ENCODE measurements at regions not wholly inside any gene's neighbourhood (a gene's known extent, or its start where the extent isn't known, plus 50 kb on each side); places are given as distances from the start of the nearest gene placed in this dataset.

- BruUV-seq (replicated peaks) = no TSS peak
- no peaks in the 10 kb centered on the region for H3K4me1 ChIP-seq (ENCODE audit: insufficient read depth, low read length, poor library complexity, severe bottlenecking)
- no peaks in the 10 kb centered on the region for H3K9me3 ChIP-seq (ENCODE audit: low read depth, low read length, poor library complexity, severe bottlenecking)
- ChIA-PET POLR2A (ENCODE audit: low non-redundant PET) (no interaction called here), CTCF (no interaction called here)
- H3K27ac ChIP-seq (ENCODE audit: low read depth, low read length, poor library complexity, severe bottlenecking) = no peak overlapping the region
- TF ChIP-seq EZH2 (IDR thresholded peaks at IDR 0.05; ENCODE audit: borderline replicate concordance, low read depth, low read length, poor library complexity, severe bottlenecking) (no peak), CTCF (conservative IDR thresholded peaks at IDR 0.05; ENCODE audit: low read depth, low read length) (no peak)
- no peak for DNase-seq (ENCODE audit: low spot score)
- H3K4me3 ChIP-seq (ENCODE audit: low read depth, low read length, poor library complexity, severe bottlenecking) = no peak overlapping the region
- no peaks in the 10 kb centered on the region for H3K36me3 ChIP-seq (ENCODE audit: insufficient read depth, low read length, poor library complexity, severe bottlenecking)
- H3K27me3 ChIP-seq (replicated peaks; ENCODE audit: insufficient read depth, low read depth, low read length, poor library complexity) = no peaks in the 10 kb centered on the region
- intact Hi-C loops (cut with micrococcal nuclease; ENCODE audit: unreplicated experiment) = no loop called here
Observed at GRCh38 chrX:35392232-35392631, 405.9 kb upstream of the MAGEB16 start.

- no peaks in the 10 kb centered on the region for H3K4me1 ChIP-seq (ENCODE audit: insufficient read depth, low read length, poor library complexity, severe bottlenecking)
- no peak for DNase-seq (ENCODE audit: low spot score)
- no peak overlapping the region for H3K4me3 ChIP-seq (ENCODE audit: low read depth, low read length, poor library complexity, severe bottlenecking)
- no peak overlapping the region for H3K27ac ChIP-seq (ENCODE audit: low read depth, low read length, poor library complexity, severe bottlenecking)
- intact Hi-C loops (cut with micrococcal nuclease; ENCODE audit: unreplicated experiment) = no loop called here
- POLR2A ChIA-PET (ENCODE audit: low non-redundant PET) = no interaction called here
- BruUV-seq (replicated peaks) = no TSS peak
- H3K36me3 ChIP-seq (ENCODE audit: insufficient read depth, low read length, poor library complexity, severe bottlenecking) = no peaks in the 10 kb centered on the region
- TF ChIP-seq CTCF (conservative IDR thresholded peaks at IDR 0.05; ENCODE audit: low read depth, low read length) (no peak), EZH2 (IDR thresholded peaks at IDR 0.05; ENCODE audit: borderline replicate concordance, low read depth, low read length, poor library complexity, severe bottlenecking) (no peak)
- CTCF ChIA-PET = no interaction called here
- no peaks in the 10 kb centered on the region for H3K9me3 ChIP-seq (ENCODE audit: low read depth, low read length, poor library complexity, severe bottlenecking)
- H3K27me3 ChIP-seq (replicated peaks; ENCODE audit: insufficient read depth, low read depth, low read length, poor library complexity) = no peaks in the 10 kb centered on the region
Observed at GRCh38 chrX:35406386-35406785, 391.8 kb upstream of the MAGEB16 start.

- no peak for DNase-seq (ENCODE audit: low spot score)
- no TSS peak for BruUV-seq (replicated peaks)
- POLR2A ChIA-PET (ENCODE audit: low non-redundant PET) = no interaction called here
- CTCF ChIA-PET = no interaction called here
- no peaks in the 10 kb centered on the region for H3K36me3 ChIP-seq (ENCODE audit: insufficient read depth, low read length, poor library complexity, severe bottlenecking)
- TF ChIP-seq EZH2 (IDR thresholded peaks at IDR 0.05; ENCODE audit: borderline replicate concordance, low read depth, low read length, poor library complexity, severe bottlenecking) = no peak
- TF ChIP-seq CTCF (conservative IDR thresholded peaks at IDR 0.05; ENCODE audit: low read depth, low read length) = no peak
- H3K9me3 ChIP-seq (ENCODE audit: low read depth, low read length, poor library complexity, severe bottlenecking) = no peaks in the 10 kb centered on the region
- H3K27me3 ChIP-seq (replicated peaks; ENCODE audit: insufficient read depth, low read depth, low read length, poor library complexity) = no peaks in the 10 kb centered on the region
- H3K27ac ChIP-seq (ENCODE audit: low read depth, low read length, poor library complexity, severe bottlenecking) = no peak overlapping the region
- H3K4me1 ChIP-seq (ENCODE audit: insufficient read depth, low read length, poor library complexity, severe bottlenecking) = no peaks in the 10 kb centered on the region
- intact Hi-C loops (cut with micrococcal nuclease; ENCODE audit: unreplicated experiment) = no loop called here
- no peak overlapping the region for H3K4me3 ChIP-seq (ENCODE audit: low read depth, low read length, poor library complexity, severe bottlenecking)
Observed at GRCh38 chrX:35416782-35417181, 381.4 kb upstream of the MAGEB16 start.
